Ishikawa (cell line): ENCODE measurements at regions not wholly inside any gene's neighbourhood (a gene's known extent, or its start where the extent isn't known, plus 50 kb on each side); places are given as distances from the start of the nearest gene placed in this dataset.

Experiments
- CEBPB ChIP-seq: IDR thresholded peaks from 2 replicates; pipeline ENCODE4 v1.6.1; 2012
- CREB1 ChIP-seq: IDR thresholded peaks from 2 replicates; pipeline ENCODE4 v1.6.1; 2012; ENCODE audit warnings: low read depth
- EGR1 ChIP-seq: IDR thresholded peaks from 2 replicates; pipeline ENCODE4 v1.6.1; 2012
- EP300 ChIP-seq: IDR thresholded peaks from 2 replicates; pipeline ENCODE4 v1.6.1; 2012; ENCODE audit warnings: borderline replicate concordance
- FOXM1 ChIP-seq: IDR thresholded peaks from 2 replicates; pipeline ENCODE4 v1.6.1; 2012; ENCODE audit warnings: low read depth, borderline replicate concordance
- NFIC ChIP-seq: IDR thresholded peaks from 2 replicates; pipeline ENCODE4 v1.6.1; 2012
- RAD21 ChIP-seq: IDR thresholded peaks from 2 replicates; pipeline ENCODE4 v1.6.1; 2012; ENCODE audit warnings: low read depth
- REST ChIP-seq: IDR thresholded peaks from 2 replicates; pipeline ENCODE4 v1.6.1; 2012; ENCODE audit warnings: low read depth, mild to moderate bottlenecking
- TEAD4 ChIP-seq: IDR thresholded peaks from 2 replicates; pipeline ENCODE4 v1.6.1; 2012
- YY1 ChIP-seq: IDR thresholded peaks from 2 replicates; pipeline ENCODE4 v1.6.1; 2012; ENCODE audit warnings: low read depth
- ZBTB7A ChIP-seq: IDR thresholded peaks from 2 replicates; pipeline ENCODE4 v1.6.1; 2012; ENCODE audit warnings: low read depth
- TF ChIP-seq, protein P1 (sequence below): IDR thresholded peaks from 2 replicates; pipeline ENCODE4 v1.6.1; 2012
- TF ChIP-seq, protein P2 (sequence below): IDR thresholded peaks from 2 replicates; pipeline ENCODE4 v1.6.1; 2012

- TF ChIP-seq EGR1 (no peak), RAD21 (no peak), YY1 (no peak), EP300 (no peak), REST (no peak), FOXM1 (no peak), NFIC (no peak), TEAD4 (no peak), ZBTB7A (no peak), CREB1 (no peak), CEBPB (no peak)
- TF ChIP-seq, protein P1, sequence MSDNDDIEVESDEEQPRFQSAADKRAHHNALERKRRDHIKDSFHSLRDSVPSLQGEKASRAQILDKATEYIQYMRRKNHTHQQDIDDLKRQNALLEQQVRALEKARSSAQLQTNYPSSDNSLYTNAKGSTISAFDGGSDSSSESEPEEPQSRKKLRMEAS: no peak
- TF ChIP-seq, protein P2, sequence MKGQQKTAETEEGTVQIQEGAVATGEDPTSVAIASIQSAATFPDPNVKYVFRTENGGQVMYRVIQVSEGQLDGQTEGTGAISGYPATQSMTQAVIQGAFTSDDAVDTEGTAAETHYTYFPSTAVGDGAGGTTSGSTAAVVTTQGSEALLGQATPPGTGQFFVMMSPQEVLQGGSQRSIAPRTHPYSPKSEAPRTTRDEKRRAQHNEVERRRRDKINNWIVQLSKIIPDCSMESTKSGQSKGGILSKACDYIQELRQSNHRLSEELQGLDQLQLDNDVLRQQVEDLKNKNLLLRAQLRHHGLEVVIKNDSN: no peak
Observed at GRCh38 chr5:82367930-82368329, 89.8 kb upstream of the RPS23 start.
